Caco-2 (cell line): ENCODE measurements at regions not wholly inside any gene's neighbourhood (a gene's known extent, or its start where the extent isn't known, plus 50 kb on each side); places are given as distances from the start of the nearest gene placed in this dataset.

ENCODE experiments used
- BruUV-seq: library from RNA; stranded (reverse); fragments of 400-500 nt; replicated peaks from 2 replicates; lab custom pipeline; 2021; lab: Mats Ljungman, UMichigan
- CTCF ChIA-PET: fragments of 300-600 bp; sonication (Branson Sonifier 250); formaldehyde crosslinking; loops from one replicate; lab custom pipeline; 2022; ENCODE audit warnings: antibody characterized with exemption; lab: Charles Lee
- POLR2A ChIA-PET: fragments of 300-600 bp; sonication (Branson Sonifier 250); formaldehyde crosslinking; loops from one replicate; lab custom pipeline; 2022; ENCODE audit warnings: antibody characterized with exemption; lab: Charles Lee
- DNase-seq, 2 experiments: peaks; one replicate each; pipeline versions ENCODE4 v3.0.0 to v3.0.0-alpha.2; 2020 to 2022
- H3K27me3 ChIP-seq: replicated peaks from 2 replicates; pipeline ENCODE4 v1.6.0; 2011; ENCODE audit warnings: low read length; ENCODE audit not compliant: control insufficient read depth, insufficient read depth
- H3K36me3 ChIP-seq: 2 replicates; pipeline ENCODE4 v1.5.1; 2011; ENCODE audit warnings: low read length; ENCODE audit not compliant: control insufficient read depth, insufficient read depth
- H3K4me1 ChIP-seq: fragments of 250-450 bp; sonication (Bioruptor Pico); 2 replicates; pipeline ENCODE4 v1.5.1; 2020; ENCODE audit warnings: mild to moderate bottlenecking
- H3K4me3 ChIP-seq: 2 replicates; pipeline ENCODE4 v1.5.1; 2011; ENCODE audit warnings: low read depth, mild to moderate bottlenecking, control low read depth, low read length
- H3K9me3 ChIP-seq: fragments of 250-450 bp; sonication (Bioruptor Pico); 2 replicates; pipeline ENCODE4 v1.5.1; 2020; ENCODE audit warnings: mild to moderate bottlenecking, moderate library complexity
- H3K27ac Mint-ChIP-seq: one replicate; pipeline ENCODE4 v1.8.0; 2022; ENCODE audit warnings: mixed read lengths; ENCODE audit not compliant: unreplicated experiment
- H3K27me3 Mint-ChIP-seq: one replicate; pipeline ENCODE4 v1.8.0; 2022; ENCODE audit warnings: mixed read lengths; ENCODE audit not compliant: insufficient read depth, unreplicated experiment
- H3K36me3 Mint-ChIP-seq: one replicate; pipeline ENCODE4 v1.8.0; 2022; ENCODE audit warnings: mild to moderate bottlenecking, mixed read lengths; ENCODE audit not compliant: insufficient read depth, unreplicated experiment
- H3K4me1 Mint-ChIP-seq: one replicate; pipeline ENCODE4 v1.8.0; 2022; ENCODE audit warnings: low read depth, mixed read lengths; ENCODE audit not compliant: unreplicated experiment
- H3K4me3 Mint-ChIP-seq: one replicate; pipeline ENCODE4 v1.8.0; 2022; ENCODE audit warnings: mild to moderate bottlenecking, moderate library complexity, mixed read lengths; ENCODE audit not compliant: unreplicated experiment
- H3K9me3 Mint-ChIP-seq: one replicate; pipeline ENCODE4 v1.8.0; 2022; ENCODE audit warnings: mixed read lengths; ENCODE audit not compliant: unreplicated experiment
- CTCF ChIP-seq, 2 experiments: fragments of 200-600 bp in 1 of 2; IDR thresholded peaks; 1 replicate in 1 of 2; 2 replicates in 1 of 2; pipeline versions ENCODE4 v1.5.1 to v1.8.0; 2011 to 2022; ENCODE audit warnings: antibody characterized with exemption in 1 of 2, control low read depth in 1 of 2, inconsistent platforms in 1 of 2, low read depth in 1 of 2, low read length in 1 of 2, mild to moderate bottlenecking in 1 of 2, moderate library complexity in 1 of 2; ENCODE audit not compliant: insufficient read depth in 1 of 2, severe bottlenecking in 1 of 2, unreplicated experiment in 1 of 2
- intact Hi-C: fragments of 100-400 bp; cut with micrococcal nuclease; formaldehyde crosslinking; loops from one replicate; pipeline ENCODE4 v1.10.0; 2022; ENCODE audit not compliant: unreplicated experiment

- H3K4me1 Mint-ChIP-seq = no peaks in the 10 kb centered on the region
- TF ChIP-seq CTCF (IDR thresholded peaks at IDR 0.05; ENCODE audit: insufficient read depth in 1 of 2, low read depth in 1 of 2, low read length in 1 of 2, severe bottlenecking in 1 of 2, unreplicated experiment in 1 of 2) = no peak
- POLR2A ChIA-PET = no interaction called here
These were observed 421.2 kb upstream of the DAB1 start for GRCh38 chr1:57845041-57845440.

GRCh38 chr1:57844382-57844980 lies 420.6 kb upstream of the DAB1 start:
- H3K36me3 ChIP-seq = no peaks in the 10 kb centered on the region
- Mint-ChIP-seq H3K4me3 (no peak overlapping the region), H3K9me3 (peaks cover 18% of the 10 kb centered on the region), H3K36me3 (no peaks in the 10 kb centered on the region), H3K27ac (no peak overlapping the region), H3K4me1 (no peaks in the 10 kb centered on the region), H3K27me3 (no peaks in the 10 kb centered on the region)
- H3K9me3 ChIP-seq = no peaks in the 10 kb centered on the region
- no TSS peak for BruUV-seq
- intact Hi-C loops = no loop called here
- ChIA-PET POLR2A (no interaction called here), CTCF (no interaction called here)
- no peak overlapping the region for H3K4me3 ChIP-seq
- TF ChIP-seq CTCF (IDR thresholded peaks at IDR 0.05; ENCODE audit: insufficient read depth in 1 of 2, low read depth in 1 of 2, low read length in 1 of 2, severe bottlenecking in 1 of 2, unreplicated experiment in 1 of 2) = no peak
- H3K27me3 ChIP-seq = no peaks in the 10 kb centered on the region
- H3K4me1 ChIP-seq = no peaks in the 10 kb centered on the region
- DNase-seq = no peak

More at GRCh38 chr1:57845041-57845440, 421.2 kb upstream of the DAB1 start:
- H3K4me3 Mint-ChIP-seq = no peak overlapping the region
- H3K4me3 ChIP-seq = no peak overlapping the region
- intact Hi-C loops = no loop called here
- no peak for DNase-seq
- BruUV-seq = no TSS peak
- CTCF ChIA-PET = no interaction called here
- H3K27me3 ChIP-seq = no peaks in the 10 kb centered on the region
- H3K4me1 ChIP-seq = no peaks in the 10 kb centered on the region
- H3K9me3 Mint-ChIP-seq = peaks cover 16% of the 10 kb centered on the region
- H3K9me3 ChIP-seq = no peaks in the 10 kb centered on the region
- no peaks in the 10 kb centered on the region for H3K36me3 Mint-ChIP-seq
- no peak overlapping the region for H3K27ac Mint-ChIP-seq
- H3K36me3 ChIP-seq = no peaks in the 10 kb centered on the region
- H3K27me3 Mint-ChIP-seq = no peaks in the 10 kb centered on the region

GRCh38 chr1:57843760-57844159 lies 419.9 kb upstream of the DAB1 start:
- ChIA-PET POLR2A (no interaction called here), CTCF (no interaction called here)
- Mint-ChIP-seq H3K36me3 (no peaks in the 10 kb centered on the region), H3K27me3 (no peaks in the 10 kb centered on the region), H3K9me3 (peaks cover 18% of the 10 kb centered on the region), H3K4me3 (no peak overlapping the region), H3K4me1 (no peaks in the 10 kb centered on the region), H3K27ac (no peak overlapping the region)
- intact Hi-C loops = no loop called here
- no peak for DNase-seq
- Histone ChIP-seq H3K36me3 (no peaks in the 10 kb centered on the region), H3K9me3 (no peaks in the 10 kb centered on the region), H3K4me3 (no peak overlapping the region), H3K4me1 (no peaks in the 10 kb centered on the region), H3K27me3 (no peaks in the 10 kb centered on the region)
- TF ChIP-seq CTCF (IDR thresholded peaks at IDR 0.05; ENCODE audit: insufficient read depth in 1 of 2, low read depth in 1 of 2, low read length in 1 of 2, severe bottlenecking in 1 of 2, unreplicated experiment in 1 of 2) = no peak
- BruUV-seq = no TSS peak
